Activated T-helper 9 cell treated with anti-CD3 and anti-CD28 coated beads, Interleukin-2, amount 50 U/mL, for 16 hours (primary cell): ENCODE measurements at regions not wholly inside any gene's neighbourhood (a gene's known extent, or its start where the extent isn't known, plus 50 kb on each side); places are given as distances from the start of the nearest gene placed in this dataset.

ENCODE experiments used
- DNase-seq: peaks from one replicate; pipeline ENCODE4 v3.0.0-alpha.2; 2020; ENCODE audit warnings: low read depth

DNA sequence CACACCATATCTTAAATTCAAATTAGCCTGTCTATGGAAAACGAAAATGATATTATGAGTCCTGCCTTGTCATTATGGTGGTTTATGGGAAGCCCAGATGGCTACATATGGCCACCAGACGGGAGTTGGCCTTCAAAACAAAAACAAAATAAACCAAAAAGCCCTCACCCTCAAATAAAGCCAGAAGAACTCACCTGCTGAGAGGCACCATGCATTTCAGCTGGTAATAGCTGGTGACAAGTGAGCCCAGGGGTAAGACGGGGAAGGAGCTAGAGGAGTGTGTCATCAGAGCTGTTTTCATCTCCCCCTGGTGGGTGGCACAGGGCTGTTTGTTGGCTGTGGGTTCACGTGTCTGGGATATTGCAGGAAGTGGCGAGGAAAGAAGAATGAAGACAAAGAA is 152.9 kb downstream of the EFNB2 start:
- no peak for DNase-seq

DNA sequence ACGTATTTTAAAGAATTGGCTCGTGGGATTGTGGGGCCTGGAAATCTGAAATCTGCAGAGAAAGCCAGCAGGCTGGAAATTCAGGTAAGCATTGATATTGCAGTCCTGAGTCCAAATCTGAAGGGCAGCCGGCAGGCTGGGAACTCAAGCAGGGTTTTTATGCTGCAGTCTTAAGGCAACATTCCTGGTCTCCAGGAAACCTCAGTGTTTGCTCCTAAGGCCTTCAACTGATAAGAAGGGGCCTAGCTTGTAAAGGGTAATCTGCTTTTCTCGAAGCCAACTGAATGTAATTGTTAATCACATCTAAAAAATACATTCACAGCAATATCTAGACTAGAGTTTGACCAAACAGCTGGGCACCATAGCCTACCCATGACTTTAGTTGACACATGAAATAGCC is 154.4 kb downstream of the EFNB2 start:
- no peak for DNase-seq

DNA sequence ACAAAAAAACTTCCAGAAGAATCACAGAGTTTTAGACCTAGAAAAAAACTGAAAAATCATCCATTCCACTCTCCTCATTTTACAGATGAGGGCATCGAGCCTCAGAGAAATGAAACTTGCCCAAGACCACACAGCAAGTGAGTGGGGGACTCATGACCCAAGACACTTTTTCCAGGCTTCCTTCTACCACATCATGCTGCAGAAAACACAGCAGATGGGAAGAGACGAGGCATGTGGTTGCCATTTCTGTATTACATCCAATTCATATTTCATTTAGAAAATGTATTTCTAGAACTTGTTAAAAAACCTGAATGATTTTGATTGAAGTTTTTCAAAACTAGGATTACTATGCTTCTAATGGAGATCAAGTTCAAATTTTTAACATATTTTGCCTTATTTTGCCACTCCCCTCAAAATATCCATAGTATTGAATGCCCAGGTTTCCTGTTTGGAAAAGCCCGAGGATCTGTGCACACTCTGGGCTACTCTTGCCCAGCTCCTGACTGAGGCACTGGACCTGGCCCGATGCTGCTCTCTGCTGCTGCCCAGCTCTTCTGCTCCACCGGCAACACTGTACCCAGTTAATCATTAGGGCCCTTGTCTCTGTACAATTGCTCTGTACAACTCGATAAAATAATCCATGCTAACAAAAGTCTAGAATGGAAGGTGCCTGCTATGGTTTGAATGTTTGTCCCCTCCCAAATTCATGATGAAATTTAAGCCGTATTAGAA is 157.4 kb downstream of the EFNB2 start:
- DNase-seq, result no peak

DNA sequence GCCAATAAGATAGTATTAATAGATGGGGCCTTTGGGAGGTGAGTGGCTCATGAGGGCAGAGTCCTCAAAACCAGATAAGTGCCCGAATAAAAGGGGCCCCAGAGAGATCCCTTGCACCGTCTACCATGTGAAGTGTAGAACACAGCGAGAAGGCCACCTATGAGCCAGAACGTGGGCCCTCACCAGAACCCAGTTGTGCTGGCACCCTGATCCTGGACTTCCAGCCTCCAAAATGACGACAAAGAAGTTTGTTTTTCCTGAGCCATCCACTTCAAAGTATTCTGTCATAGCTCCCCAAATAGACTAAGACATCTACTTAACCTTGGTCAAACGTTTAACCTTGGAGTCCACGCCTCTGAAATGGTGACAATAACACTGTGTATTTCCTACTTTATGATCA is 158.1 kb downstream of the EFNB2 start:
- no peak for DNase-seq

DNA sequence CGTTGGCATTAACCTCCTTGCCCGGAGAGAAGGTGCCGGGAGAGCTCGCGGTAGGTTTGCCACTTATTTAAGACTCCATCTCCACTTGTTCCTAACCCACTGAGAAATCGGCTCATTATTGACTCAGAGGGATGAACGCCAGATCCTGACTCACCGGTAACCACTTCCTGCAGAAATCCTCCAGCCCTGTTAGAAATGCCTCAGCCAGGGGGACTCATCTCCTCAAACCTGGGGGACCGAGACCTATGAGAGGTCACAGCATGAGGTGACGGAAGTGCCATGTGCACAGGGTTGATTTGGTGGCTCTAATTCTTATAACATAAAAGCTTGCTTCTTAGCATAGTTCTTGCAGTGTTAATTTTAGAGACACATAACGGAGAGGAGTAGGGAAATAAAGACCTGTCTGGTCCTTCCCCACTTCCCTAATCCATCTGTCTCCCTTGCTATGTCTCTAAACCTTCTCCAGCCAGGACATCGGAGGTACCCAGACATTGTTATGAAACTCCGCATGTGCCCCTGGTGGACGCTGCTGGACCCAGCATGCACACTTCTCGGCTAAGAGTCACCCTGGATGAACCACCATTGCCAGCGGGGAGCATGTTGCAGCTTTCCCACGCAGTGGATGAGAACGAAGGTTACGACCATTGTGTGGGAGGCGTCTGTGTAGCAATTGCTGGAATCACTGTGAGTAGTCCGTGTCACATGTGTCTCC is 158.9 kb downstream of the EFNB2 start:
- no peak for DNase-seq

DNA sequence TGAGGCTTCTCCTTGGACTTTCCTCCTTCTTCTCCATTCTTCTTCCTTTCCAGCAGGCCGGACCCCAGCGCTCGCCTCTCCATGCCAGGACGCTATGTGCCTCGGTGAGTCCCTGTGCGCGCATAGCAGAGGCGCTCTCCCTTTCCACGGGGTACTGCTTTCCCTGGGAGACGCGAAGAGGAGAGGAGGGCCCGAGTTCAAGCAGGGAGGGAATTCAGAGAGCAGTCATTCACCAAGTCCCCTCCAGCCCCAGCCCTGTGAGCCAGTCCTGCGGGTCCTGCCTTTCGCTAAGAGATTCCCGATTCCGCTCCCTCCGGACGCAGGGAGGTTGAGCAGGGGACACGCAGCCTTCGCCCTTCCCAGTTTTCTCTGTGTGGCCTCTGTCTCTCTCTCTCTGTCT is 160.4 kb downstream of the EFNB2 start:
- DNase-seq, result no peak

DNA sequence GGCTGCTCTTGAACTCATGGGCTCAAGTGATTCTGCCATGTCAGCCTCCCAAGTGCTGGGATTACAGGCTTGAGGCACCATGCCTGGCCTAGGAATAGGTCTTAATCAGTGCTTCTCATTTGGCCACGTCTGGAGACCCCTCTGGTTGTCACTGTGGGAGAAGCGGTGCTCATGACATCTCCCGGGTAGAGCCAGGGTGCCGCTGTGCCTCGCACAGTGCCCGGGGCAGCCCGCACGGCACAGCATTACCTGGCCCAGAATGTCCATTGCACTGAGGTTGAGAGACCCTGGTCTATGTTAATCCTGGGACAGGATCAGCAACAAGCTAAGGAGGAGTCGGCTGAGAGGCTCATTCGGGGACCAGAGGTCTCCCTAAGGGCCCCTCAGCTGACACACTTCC is 160.8 kb downstream of the EFNB2 start:
- DNase-seq, result no peak

DNA sequence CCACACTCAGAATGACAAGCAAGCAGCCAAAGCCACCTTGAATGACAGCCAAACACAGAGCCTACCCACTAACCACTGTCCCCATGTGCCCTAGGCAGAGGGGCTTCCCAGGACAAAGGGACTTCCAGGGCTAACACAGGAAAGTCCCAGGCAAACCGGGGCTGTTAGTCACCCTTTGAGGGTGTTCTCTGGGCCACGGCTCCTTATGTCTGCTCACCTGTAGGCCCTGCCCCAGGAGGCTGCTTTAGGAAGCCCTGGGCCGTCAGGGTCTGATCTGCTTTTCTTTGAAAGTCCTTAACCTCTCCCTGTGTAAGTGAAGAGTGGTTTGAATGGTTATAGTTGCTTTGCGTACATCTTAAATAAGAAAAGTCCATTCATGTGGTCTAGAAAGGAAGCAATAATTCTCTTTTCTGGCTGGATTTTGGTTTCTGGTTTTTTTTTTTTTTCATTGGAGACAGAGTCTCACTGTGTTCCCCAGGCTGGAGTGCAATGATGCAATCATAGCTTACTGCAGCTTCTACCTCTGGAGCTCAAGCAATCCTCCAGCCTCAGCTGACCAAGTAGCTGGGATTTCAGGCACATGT is 161.4 kb downstream of the EFNB2 start:
- no peak for DNase-seq

DNA sequence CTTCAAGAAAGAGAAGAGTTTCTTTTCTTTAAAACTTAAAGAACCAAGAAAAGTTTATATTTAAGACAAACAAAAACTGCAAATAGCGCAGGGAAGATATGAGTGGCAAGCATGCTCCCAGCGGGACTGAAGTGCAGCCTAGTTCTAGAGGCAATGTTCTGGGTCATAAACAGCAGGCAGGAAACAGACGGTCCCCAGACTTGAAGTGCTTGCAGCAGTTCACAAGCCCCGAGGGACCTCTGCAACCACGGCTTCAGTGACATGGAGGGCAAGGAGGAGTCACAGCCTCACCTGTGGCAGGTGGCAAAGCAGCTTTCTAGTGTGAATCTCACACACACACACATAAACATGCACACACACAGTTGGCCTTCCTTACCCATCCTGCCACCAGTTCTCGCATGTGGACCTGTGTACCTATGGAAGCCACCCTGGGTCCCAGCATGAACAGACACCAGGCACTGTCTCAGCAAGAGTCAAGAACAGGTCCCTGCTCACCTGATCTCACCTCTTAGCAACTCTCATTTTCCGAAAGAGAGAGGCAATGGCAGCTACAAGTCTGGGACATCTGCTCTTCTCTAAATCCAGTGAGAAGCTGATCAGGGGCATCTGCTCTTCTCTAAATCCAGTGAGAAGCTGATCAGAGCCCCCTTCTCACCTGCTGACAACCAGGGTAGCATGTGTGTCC is 162.0 kb downstream of the EFNB2 start:
- no peak for DNase-seq

DNA sequence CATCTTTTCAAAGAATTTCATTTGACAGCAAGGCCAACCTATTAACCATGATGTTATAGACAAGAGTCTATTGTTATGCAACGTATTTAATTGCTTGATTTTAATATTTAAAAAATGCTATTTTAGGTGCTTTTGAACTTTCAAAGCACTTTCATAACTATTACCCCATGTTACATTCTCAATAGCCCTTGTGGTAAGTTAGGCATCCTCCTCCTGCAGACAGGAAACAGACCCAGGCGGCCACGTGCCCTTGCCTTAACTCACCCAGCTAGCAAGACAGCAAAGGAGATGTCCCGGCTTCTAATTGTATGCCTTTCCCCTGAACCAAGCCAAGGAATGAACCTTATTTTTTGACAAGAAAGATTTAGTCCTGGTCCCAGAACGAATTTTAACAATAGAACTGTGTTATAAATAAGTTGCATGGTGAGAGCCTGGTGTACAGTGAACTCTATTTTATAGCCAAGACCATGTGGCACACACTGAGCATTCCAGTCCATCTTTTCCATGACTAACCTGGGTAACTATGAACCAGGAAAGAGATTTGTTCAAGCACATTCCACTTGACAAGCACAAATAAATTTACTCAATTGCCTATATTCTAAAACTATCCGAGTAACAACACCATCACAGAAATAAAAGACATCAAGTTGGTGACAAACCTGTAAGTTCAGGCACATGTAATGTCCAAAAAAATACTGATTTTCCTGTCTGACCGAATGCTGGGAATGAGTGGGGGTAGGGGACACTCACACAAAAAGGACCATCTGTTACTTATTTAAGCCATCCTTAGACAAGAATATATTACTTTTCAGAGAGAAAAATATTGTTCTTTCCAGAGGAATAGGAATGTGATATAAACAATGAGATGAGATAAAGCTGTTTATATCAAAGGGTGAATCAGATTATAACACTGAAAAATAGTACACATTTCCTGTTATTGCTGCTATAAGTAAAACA is 163.0 kb downstream of the EFNB2 start:
- no peak for DNase-seq

DNA sequence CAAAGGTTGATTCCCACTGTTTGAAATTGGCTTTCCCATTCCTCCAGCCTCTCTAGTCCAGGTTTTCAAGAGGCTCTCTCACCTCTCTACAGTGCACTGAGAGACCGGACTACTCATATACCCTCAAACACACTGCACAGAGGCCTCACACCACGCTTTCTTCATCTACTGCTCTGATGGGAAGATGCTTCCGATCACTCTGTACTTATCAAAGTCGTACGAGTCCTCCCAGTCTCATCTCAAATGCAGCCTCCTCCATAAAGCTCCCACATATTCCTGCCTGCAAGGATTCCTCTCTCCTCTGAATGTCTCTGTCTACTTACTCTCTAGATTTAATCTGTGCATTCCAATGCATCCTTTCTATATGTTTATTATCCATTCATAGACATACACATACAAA is 164.4 kb downstream of the EFNB2 start:
- no peak for DNase-seq

DNA sequence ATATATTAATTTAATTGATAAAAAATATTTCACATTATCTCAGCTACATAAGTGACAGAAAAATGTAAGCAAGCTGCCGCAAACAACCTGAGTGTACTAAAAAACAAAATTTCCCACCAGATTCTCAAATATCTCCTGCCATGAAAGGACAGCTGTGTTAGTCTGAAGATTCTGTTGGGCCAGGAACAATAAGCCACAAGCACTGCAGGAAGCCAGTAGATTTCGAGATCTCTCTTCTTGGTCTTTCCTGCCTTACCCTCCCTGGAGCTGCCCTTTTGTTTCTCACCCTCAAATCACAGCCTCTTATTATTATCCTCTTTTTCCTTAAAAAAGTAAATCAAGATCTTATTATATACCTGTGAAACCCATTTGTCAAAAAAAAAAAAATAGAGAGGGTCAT is 165.6 kb downstream of the EFNB2 start:
- DNase-seq, result no peak

DNA sequence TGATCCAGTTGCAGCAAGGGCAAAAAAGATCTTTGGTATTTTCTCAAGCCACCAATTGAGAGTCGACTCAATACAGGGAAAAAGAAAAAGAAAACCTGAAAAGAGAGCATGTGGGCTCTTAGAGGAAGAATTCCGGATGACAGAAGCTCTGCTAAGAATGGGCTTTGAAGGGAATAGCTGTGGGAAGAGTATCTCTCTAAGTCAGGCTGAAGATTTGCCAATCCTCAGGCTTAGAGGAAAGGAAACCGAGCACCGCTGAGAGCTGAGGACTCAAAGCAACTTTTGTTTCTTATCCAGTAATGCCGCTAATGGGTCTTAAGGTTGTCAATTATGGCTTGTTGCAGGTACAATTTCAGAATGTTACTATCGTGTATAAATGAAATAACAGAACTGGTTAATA is 166.4 kb downstream of the EFNB2 start:
- DNase-seq, result no peak

DNA sequence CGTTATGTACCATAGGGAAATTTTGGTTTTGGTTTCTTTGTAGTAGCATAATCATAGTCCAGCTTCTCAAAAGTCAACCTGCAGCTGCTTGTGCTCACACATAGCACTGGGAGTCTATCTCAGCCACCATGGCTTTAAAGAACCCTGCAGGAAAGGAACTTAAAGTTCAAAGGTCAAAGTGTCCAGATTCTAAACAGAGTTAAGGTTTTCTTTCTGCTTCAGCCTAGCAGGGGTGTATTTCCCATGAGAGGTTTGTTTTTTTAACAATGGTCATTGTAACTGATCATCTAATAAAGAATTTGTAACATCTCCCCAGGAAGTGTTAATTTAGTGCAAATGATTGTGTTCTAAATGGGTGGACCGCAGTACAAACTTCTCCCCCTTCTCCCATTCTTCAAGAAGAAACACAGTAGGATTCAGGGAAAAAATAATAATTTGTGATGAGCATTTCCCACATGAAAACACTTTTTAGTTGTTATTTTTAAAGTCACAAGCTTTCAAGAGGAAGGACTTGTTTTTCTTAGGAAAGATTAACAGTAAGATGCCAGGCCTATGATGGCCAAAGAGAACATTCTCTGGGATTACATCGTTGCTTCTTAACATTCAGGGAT is 168.0 kb downstream of the EFNB2 start:
- no peak for DNase-seq

DNA sequence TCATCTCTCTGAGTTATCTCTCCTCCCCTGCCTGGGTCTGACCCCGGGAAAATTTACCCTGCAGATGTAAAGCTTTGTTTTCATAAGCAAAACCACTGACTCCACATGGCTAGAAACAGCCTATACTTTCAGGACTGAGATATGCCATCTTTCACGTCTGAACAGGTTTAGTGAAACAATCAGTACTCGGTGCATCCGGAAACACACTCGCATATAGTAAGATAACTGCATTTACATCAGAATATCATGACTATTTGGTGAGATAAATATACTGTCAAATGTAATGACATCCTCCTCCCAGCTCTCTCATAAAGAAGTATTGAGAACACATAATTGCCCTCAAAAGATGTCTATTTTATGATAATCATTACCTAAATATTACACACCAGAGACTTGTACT is 172.8 kb downstream of the EFNB2 start:
- no peak for DNase-seq

DNA sequence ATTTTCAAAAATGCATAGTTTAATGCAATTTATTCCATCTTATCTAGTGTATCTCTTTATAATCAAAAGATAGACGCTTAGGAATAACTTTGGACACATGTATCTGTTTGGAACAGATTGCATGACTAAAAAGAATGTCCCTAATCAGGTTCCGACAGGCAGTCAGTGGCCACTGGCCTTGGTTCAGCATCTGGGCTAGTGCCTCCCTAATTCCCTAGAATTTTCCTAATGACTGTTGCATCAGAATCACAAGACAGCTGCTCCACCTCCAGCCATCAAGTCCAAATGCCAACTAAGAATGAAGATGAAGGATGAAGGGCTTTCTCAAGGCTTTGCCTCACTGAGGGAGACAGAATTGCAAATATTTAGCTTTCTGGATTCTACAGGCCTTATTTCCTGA is 173.8 kb downstream of the EFNB2 start:
- DNase-seq, result no peak

DNA sequence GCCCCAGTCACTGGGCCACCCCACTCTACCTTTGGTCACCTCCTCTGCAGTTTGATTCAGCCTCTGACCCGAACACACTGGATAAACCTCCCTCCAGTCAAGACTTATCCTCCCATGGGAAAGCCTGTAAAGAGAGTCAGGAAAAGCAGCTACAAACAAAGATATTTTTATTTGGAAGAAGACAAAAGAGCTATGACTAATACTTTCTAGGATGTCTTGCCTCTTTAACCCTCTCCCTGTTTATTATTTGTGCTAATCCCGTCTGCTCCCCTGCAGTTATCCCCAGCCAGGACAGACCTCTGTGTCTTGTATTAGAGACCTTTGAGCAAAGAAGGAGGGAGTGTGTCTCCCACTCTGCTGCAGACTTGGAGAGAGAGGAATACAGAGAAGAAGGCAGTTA is 178.3 kb downstream of the EFNB2 start:
- DNase-seq, result no peak

DNA sequence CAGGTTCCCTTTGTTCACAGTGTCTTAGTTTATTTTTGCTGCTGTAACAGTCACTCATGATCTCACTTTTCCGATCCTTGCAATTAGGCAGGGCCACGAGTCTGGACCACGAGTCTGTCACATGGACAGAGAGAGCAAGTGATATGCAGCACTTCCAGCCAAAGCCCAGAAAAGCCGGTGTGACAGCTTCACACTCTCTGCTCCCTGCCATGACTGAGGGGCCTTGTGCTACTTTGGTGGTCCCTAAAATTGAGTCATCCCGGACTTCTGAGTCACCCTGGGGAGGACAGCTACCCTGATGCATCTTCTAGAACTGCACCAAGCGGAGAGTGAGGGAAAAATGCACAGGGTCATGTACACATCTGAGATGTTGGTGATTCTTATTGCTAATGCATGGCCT is 179.6 kb downstream of the EFNB2 start:
- DNase-seq, result no peak

DNA sequence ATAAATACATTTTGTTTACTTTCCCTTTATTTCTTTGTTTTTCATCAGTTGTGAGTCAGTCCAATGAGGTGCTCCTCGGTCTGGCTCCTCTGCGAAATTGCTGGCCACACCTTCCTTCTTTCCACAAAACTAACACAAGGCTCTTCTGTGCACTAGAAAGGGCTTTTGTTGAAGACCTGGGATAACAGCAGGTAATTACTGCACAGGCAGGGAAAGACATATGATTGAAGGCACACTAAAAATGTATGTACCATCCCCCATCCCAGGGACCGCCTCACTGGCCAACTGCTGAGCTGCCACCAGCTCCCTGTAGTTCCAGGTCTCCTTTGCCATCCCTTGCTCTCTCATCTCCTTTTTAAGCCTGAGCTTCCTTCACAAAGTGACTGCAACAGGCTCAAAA is 180.5 kb downstream of the EFNB2 start:
- no peak for DNase-seq

DNA sequence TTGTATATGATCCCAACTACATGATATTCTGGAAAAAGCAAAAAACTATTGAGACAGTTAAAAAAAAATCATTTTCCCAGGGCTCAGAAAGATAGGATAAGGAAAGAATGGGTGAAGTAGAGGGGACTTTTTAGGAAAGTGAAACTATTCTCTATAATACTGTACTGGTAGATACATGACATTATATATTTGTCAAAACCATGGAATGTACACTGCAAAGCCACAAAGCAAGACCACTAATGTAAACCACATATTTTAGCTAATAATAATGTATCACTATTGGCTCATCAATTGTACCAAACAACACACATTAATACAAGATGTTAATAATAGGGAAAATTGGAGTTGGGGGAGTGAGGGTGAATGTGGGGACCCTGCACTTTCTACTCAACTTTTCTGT is 182.6 kb downstream of the EFNB2 start:
- DNase-seq, result no peak

DNA sequence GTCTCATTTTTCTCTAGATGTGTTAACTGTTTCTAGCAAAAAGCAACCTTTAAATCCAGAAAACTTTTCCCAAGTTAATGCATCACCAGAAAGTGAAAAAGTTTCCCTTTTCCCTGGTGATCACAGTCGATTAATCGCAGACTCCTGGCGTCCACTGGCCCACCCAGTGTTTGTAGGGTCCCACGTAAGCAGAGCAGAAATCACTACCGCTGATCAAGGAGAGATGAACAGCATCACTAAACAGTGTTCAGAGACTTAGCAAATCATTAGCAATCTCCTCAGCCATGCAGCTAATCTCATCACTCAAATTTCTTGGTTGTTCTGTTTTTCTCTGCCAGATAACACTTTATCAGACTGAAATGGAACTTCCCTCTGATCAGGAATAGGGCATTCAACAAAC is 184.2 kb downstream of the EFNB2 start:
- no peak for DNase-seq
